GM12878 (cell line): ENCODE measurements at regions not wholly inside any gene's neighbourhood (a gene's known extent, or its start where the extent isn't known, plus 50 kb on each side); places are given as distances from the start of the nearest gene placed in this dataset.
A peak's percentile ranks its signal among the peaks of the same experiment; 100 is the strongest.

Experiments used
- ATAC-seq: fragments of 200-7000 bp; cut with Tn5 transposase; 3 replicates; pipeline ENCODE4 v1.9.1; 2020; ENCODE audit warnings: mild to moderate bottlenecking, moderate library complexity
- BruUV-seq: library from RNA; stranded (reverse); fragments of 400-500 nt; replicated peaks from 2 replicates; lab custom pipeline; 2021; lab: Mats Ljungman, UMichigan
- CTCF ChIA-PET: fragments of 300-600 bp; sonication (Branson Sonifier 250); formaldehyde crosslinking; extraction: SDS; loops from one replicate; lab custom pipeline; 2021; ENCODE audit warnings: inconsistent platforms; lab: Yijun Ruan, JAX
- POLR2A ChIA-PET: fragments of 350-600 bp; formaldehyde crosslinking; extraction: SDS; loops from one replicate; lab custom pipeline; 2021; ENCODE audit warnings: inconsistent platforms; lab: Charles Lee
- RAD21 ChIA-PET: fragments of 300-600 bp; sonication (Branson Sonifier 250); formaldehyde crosslinking; loops from one replicate; lab custom pipeline; 2023; ENCODE audit warnings: antibody characterized with exemption; ENCODE audit not compliant: unreplicated experiment; lab: Charles Lee
- SMC1A ChIA-PET: fragments of 300-600 bp; sonication (Branson Sonifier 250); formaldehyde crosslinking; loops from one replicate; lab custom pipeline; 2023; ENCODE audit not compliant: unreplicated experiment, uncharacterized antibody; lab: Charles Lee
- DNase-seq: peaks from one replicate; pipeline ENCODE4 v3.0.0-alpha.2; 2011; ENCODE audit warnings: low read depth, low spot score
- FAIRE-seq: peaks from 3 replicates; lab custom pipeline; 2011; peaks lifted over from hg19 to GRCh38; lab: Jason Lieb, UNC
- H2AFZ ChIP-seq: 2 replicates; pipeline ENCODE4 v1.6.0; 2011; ENCODE audit warnings: low read depth, low read length, control low read depth; ENCODE audit not compliant: control insufficient read depth
- H3K27ac ChIP-seq: 2 replicates; pipeline ENCODE4 v1.5.1; 2011; ENCODE audit warnings: control low read depth; ENCODE audit not compliant: control insufficient read depth, insufficient read depth
- H3K27me3 ChIP-seq, 2 experiments: replicated peaks in 1 of 2; 2 replicates each; pipeline versions ENCODE4 v1.6.0 to v1.6.1; 2011; ENCODE audit warnings: low read length in 1 of 2; ENCODE audit not compliant: control insufficient read depth in 2 of 2, insufficient read depth in 2 of 2
- H3K36me3 ChIP-seq, 2 experiments: 2 replicates each; pipeline ENCODE4 v1.5.1; 2011; ENCODE audit warnings: low read length in 1 of 2; ENCODE audit not compliant: control insufficient read depth in 2 of 2, insufficient read depth in 2 of 2
- H3K4me1 ChIP-seq: 2 replicates; pipeline ENCODE4 v1.6.1; 2011; ENCODE audit warnings: mild to moderate bottlenecking, low read length, moderate library complexity, mixed read lengths; ENCODE audit not compliant: control insufficient read depth, insufficient read depth
- H3K4me2 ChIP-seq: 2 replicates; pipeline ENCODE4 v1.6.0; 2011; ENCODE audit warnings: control low read depth; ENCODE audit not compliant: control insufficient read depth, insufficient read depth
- H3K4me3 ChIP-seq: fragments of 200-600 bp; sonication (generic); 2 replicates; pipeline ENCODE4 v1.5.1; 2016
- H3K79me2 ChIP-seq: 2 replicates; pipeline ENCODE4 v1.6.0; 2011; ENCODE audit warnings: low read length; ENCODE audit not compliant: control insufficient read depth, insufficient read depth
- H3K9ac ChIP-seq: 2 replicates; pipeline ENCODE4 v1.8.0; 2011; ENCODE audit warnings: low read length, control low read depth, mixed read lengths; ENCODE audit not compliant: control insufficient read depth, insufficient read depth
- H3K9me3 ChIP-seq: replicated peaks from 3 replicates; pipeline ENCODE4 v1.5.1; 2011; ENCODE audit warnings: mild to moderate bottlenecking, low read length; ENCODE audit not compliant: control insufficient read depth, insufficient read depth
- H4K20me1 ChIP-seq: 2 replicates; pipeline ENCODE4 v1.6.0; 2011; ENCODE audit not compliant: control insufficient read depth, insufficient read depth
- CREB1 ChIP-seq: IDR thresholded peaks from 2 replicates; pipeline ENCODE4 v1.6.1; 2012; ENCODE audit warnings: low read depth, mild to moderate bottlenecking, inconsistent platforms
- EED ChIP-seq: sonication (generic); IDR thresholded peaks from 2 replicates; pipeline ENCODE4 v1.6.1; 2016; ENCODE audit warnings: antibody characterized with exemption, low read depth
- GABPA ChIP-seq: IDR thresholded peaks from 2 replicates; pipeline ENCODE4 v1.6.1; 2014; ENCODE audit warnings: antibody characterized with exemption, low read depth, mild to moderate bottlenecking, inconsistent platforms
- IKZF2 ChIP-seq, 2 experiments: fragments of 450-650 bp; IDR thresholded peaks; 2 replicates each; pipeline ENCODE4 v1.6.1; 2017; ENCODE audit warnings: mild to moderate bottlenecking in 2 of 2, moderate library complexity in 2 of 2
- MEF2A ChIP-seq: IDR thresholded peaks from 2 replicates; pipeline ENCODE4 v1.6.1; 2011; ENCODE audit warnings: low read depth, mild to moderate bottlenecking, low read length, moderate library complexity; ENCODE audit not compliant: insufficient read depth
- MEF2B ChIP-seq: fragments of 450-650 bp; IDR thresholded peaks from 2 replicates; pipeline ENCODE4 v1.6.1; 2018; ENCODE audit warnings: mild to moderate bottlenecking, moderate library complexity; ENCODE audit not compliant: partially characterized antibody, poor library complexity, severe bottlenecking
- RELB ChIP-seq: fragments of 450-650 bp; IDR thresholded peaks from 2 replicates; pipeline ENCODE4 v1.6.1; 2017; ENCODE audit warnings: low read depth, mild to moderate bottlenecking, moderate library complexity
- RUNX3 ChIP-seq: IDR thresholded peaks from 2 replicates; pipeline ENCODE4 v1.6.1; 2012; ENCODE audit warnings: low read length, inconsistent platforms
- SIX5 ChIP-seq: IDR thresholded peaks from 2 replicates; pipeline ENCODE4 v1.6.1; 2011; ENCODE audit warnings: mild to moderate bottlenecking, low read depth, low read length, moderate library complexity; ENCODE audit not compliant: severe bottlenecking
- SREBF2 ChIP-seq: IDR thresholded peaks from 2 replicates; pipeline ENCODE4 v1.6.1; 2012; ENCODE audit warnings: mild to moderate bottlenecking, low read length
- SUZ12 ChIP-seq: fragments of 200-600 bp; sonication (generic); IDR thresholded peaks from one replicate; pipeline ENCODE4 v1.6.1; 2018; ENCODE audit warnings: antibody characterized with exemption, mild to moderate bottlenecking; ENCODE audit not compliant: unreplicated experiment
- ZNF217 ChIP-seq: fragments of 450-650 bp; IDR thresholded peaks from 2 replicates; pipeline ENCODE4 v1.6.1; 2017; ENCODE audit warnings: antibody characterized with exemption, mild to moderate bottlenecking
- WGBS: methylation state at CpG from one replicate; pipeline ENCODE4 v1.1.6; 2016; ENCODE audit warnings: low lambda C conversion rate; ENCODE audit not compliant: insufficient replicate concordance, insufficient coverage; ENCODE audit errors: missing lambda C conversion rate; 5-methylcytosine and 5-hydroxymethylcytosine counted together
- in situ Hi-C: fragments of 300-500 bp; cut with MboI; formaldehyde crosslinking; loops from 9 replicates; pipeline ENCODE4 v1.14.3; 2018; ENCODE audit warnings: mixed read lengths
- intact Hi-C: fragments of 100-400 bp; cut with micrococcal nuclease; formaldehyde crosslinking; loops from one replicate; pipeline ENCODE4 v1.14.2; 2022; ENCODE audit not compliant: unreplicated experiment
- TF ChIP-seq, protein P1 (sequence below): fragments of 450-650 bp; formaldehyde crosslinking; IDR thresholded peaks from 2 replicates; pipeline ENCODE4 v1.5.0; 2022; ENCODE audit warnings: mild to moderate bottlenecking, missing genetic modification characterization

GRCh38 chr6:144394210-144394609 is 109.1 kb downstream of the UTRN start:
- no peaks in the 10 kb centered on the region for H4K20me1 ChIP-seq
- H3K4me3 ChIP-seq, result no peak overlapping the region
- H3K4me2 ChIP-seq, result no peak overlapping the region
- intact Hi-C loops, result no loop called here
- H3K27me3 ChIP-seq, result no peaks in the 10 kb centered on the region
- TF ChIP-seq IKZF2 (IDR thresholded peaks at IDR 0.05) (no peak), RUNX3 (peak; percentile 19; the same call in 1 of the 2 replicates)
- no peak for FAIRE-seq
- WGBS, result 69% methylated on average over 4 of the region's 4 CpGs
- H3K79me2 ChIP-seq, result peaks cover 2% of the 10 kb centered on the region
- H3K27ac ChIP-seq, result no peak overlapping the region
- H3K9me3 ChIP-seq, result peaks cover 9% of the 10 kb centered on the region
- no peak for ATAC-seq
- DNase-seq, result no peak
- peaks cover 0 to 5% of the 10 kb centered on the region in 2 experiments; a peak in 2 of 4 replicates for H3K36me3 ChIP-seq
- RAD21 ChIA-PET, result no interaction called here
- no peaks in the 10 kb centered on the region for H3K4me1 ChIP-seq
- POLR2A ChIA-PET, result no interaction called here
- SMC1A ChIA-PET, result no interaction called here
- CTCF ChIA-PET, result interaction anchor here (0.5 kb wide), 1 partner anchor 457 kb away, joined by 3 read pairs; no protein-coding TSS in a partner anchor
- H3K9ac ChIP-seq, result no peak overlapping the region
- in situ Hi-C loops, result no loop called here
- H2AFZ ChIP-seq, result no peak overlapping the region
- BruUV-seq, result no TSS peak

DNA sequence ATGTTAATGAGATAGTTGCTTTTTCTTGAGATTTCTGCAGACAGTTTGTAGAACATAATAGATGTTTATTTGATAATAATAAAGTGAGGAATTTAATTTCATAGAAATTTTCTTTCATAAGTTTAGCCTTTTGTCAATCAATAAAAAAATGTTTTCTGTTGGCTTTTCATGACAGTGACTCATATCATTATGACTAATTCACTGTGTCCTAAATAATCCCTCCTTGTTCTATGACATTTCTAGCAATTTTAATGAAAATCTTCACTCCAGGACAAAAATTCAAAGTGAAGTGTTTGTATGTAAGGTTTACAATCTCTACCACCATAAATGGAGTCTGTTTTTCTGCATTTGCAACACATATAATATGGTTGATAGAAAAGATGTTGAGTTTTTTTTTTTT is 109.9 kb downstream of the UTRN start:
- no peaks in the 10 kb centered on the region for H4K20me1 ChIP-seq
- peaks cover 9% of the 10 kb centered on the region for H3K9me3 ChIP-seq
- ChIA-PET RAD21 (no interaction called here), SMC1A (no interaction called here), POLR2A (no interaction called here), CTCF (interaction anchor here (1.2 kb wide), 1 partner anchor 66 kb away, joined by 3 read pairs; no protein-coding TSS in a partner anchor)
- no peak overlapping the region for H3K4me2 ChIP-seq
- intact Hi-C loops (no loop called here), in situ Hi-C loops (no loop called here)
- DNase-seq, result no peak
- H3K4me1 ChIP-seq, result no peaks in the 10 kb centered on the region
- H2AFZ ChIP-seq, result no peak overlapping the region
- H3K27ac ChIP-seq, result no peak overlapping the region
- H3K79me2 ChIP-seq, result peaks cover 2% of the 10 kb centered on the region
- no peak for ATAC-seq
- H3K4me3 ChIP-seq, result no peak overlapping the region
- peaks cover 0 to 4% of the 10 kb centered on the region in 2 experiments; a peak in 2 of 4 replicates for H3K36me3 ChIP-seq
- no TSS peak for BruUV-seq
- FAIRE-seq, result no peak
- no peaks in the 10 kb centered on the region for H3K27me3 ChIP-seq
- no peak overlapping the region for H3K9ac ChIP-seq
- TF ChIP-seq ZNF217 (no peak), SIX5 (no peak), CREB1 (no peak), GABPA (no peak), RELB (no peak), SREBF2 (no peak), MEF2A (no peak), MEF2B (no peak), EED (no peak), SUZ12 (no peak)
- TF ChIP-seq, protein P1, sequence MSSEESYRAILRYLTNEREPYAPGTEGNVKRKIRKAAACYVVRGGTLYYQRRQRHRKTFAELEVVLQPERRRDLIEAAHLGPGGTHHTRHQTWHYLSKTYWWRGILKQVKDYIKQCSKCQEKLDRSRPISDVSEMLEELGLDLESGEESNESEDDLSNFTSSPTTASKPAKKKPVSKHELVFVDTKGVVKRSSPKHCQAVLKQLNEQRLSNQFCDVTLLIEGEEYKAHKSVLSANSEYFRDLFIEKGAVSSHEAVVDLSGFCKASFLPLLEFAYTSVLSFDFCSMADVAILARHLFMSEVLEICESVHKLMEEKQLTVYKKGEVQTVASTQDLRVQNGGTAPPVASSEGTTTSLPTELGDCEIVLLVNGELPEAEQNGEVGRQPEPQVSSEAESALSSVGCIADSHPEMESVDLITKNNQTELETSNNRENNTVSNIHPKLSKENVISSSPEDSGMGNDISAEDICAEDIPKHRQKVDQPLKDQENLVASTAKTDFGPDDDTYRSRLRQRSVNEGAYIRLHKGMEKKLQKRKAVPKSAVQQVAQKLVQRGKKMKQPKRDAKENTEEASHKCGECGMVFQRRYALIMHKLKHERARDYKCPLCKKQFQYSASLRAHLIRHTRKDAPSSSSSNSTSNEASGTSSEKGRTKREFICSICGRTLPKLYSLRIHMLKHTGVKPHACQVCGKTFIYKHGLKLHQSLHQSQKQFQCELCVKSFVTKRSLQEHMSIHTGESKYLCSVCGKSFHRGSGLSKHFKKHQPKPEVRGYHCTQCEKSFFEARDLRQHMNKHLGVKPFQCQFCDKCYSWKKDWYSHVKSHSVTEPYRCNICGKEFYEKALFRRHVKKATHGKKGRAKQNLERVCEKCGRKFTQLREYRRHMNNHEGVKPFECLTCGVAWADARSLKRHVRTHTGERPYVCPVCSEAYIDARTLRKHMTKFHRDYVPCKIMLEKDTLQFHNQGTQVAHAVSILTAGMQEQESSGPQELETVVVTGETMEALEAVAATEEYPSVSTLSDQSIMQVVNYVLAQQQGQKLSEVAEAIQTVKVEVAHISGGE, result no peak
